Uterus (tissue), 2 donors: ENCODE measurements at regions not wholly inside any gene's neighbourhood (a gene's known extent, or its start where the extent isn't known, plus 50 kb on each side); places are given as distances from the start of the nearest gene placed in this dataset.

Source experiments
- POLR2A ChIP-seq, 2 donors: fragments of 450-650 bp; IDR thresholded peaks; one replicate each; pipeline ENCODE4 v1.6.1; 2016; ENCODE audit warnings: antibody characterized with exemption in 2 of 2, mild to moderate bottlenecking in 1 of 2, moderate library complexity in 1 of 2
- TF ChIP-seq, protein P1 (sequence below), 4 experiments: fragments of 200-600 bp in 2 of 4; fragments of 450-650 bp in 2 of 4; sonication (generic) in 2 of 4; IDR thresholded peaks; one replicate each; pipeline ENCODE4 v1.5.1; 2016 to 2019; ENCODE audit warnings: antibody characterized with exemption in 4 of 4, mild to moderate bottlenecking in 2 of 4, moderate library complexity in 1 of 4

DNA sequence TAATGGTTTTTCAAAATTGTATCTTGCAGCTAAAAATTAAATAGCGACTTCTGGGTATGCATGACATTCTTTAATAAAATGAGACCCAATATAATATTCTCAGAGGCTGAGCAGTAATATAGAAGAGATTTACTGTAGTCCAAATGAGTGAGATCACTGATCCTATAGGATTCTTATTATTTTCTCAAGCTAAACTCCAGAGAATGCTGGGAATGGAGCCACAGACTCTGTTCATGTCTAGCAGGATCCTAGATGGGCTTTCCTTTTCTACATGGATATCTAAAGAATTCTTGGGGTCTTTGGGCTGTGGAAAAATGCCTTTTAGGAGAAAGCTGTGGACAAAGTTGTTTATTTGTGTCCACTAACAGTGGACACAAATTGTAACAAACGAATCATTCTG lies 150.7 kb upstream of the ZNF644 start:
- TF ChIP-seq, protein P1, sequence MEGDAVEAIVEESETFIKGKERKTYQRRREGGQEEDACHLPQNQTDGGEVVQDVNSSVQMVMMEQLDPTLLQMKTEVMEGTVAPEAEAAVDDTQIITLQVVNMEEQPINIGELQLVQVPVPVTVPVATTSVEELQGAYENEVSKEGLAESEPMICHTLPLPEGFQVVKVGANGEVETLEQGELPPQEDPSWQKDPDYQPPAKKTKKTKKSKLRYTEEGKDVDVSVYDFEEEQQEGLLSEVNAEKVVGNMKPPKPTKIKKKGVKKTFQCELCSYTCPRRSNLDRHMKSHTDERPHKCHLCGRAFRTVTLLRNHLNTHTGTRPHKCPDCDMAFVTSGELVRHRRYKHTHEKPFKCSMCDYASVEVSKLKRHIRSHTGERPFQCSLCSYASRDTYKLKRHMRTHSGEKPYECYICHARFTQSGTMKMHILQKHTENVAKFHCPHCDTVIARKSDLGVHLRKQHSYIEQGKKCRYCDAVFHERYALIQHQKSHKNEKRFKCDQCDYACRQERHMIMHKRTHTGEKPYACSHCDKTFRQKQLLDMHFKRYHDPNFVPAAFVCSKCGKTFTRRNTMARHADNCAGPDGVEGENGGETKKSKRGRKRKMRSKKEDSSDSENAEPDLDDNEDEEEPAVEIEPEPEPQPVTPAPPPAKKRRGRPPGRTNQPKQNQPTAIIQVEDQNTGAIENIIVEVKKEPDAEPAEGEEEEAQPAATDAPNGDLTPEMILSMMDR (IDR thresholded peaks at IDR 0.05) = no peak
- no peak for TF ChIP-seq POLR2A (IDR thresholded peaks at IDR 0.05)
